RWPE1 (cell line): ENCODE measurements at regions not wholly inside any gene's neighbourhood (a gene's known extent, or its start where the extent isn't known, plus 50 kb on each side); places are given as distances from the start of the nearest gene placed in this dataset.

Experiments
- CTCF ChIA-PET: fragments of 350-600 bp; sonication (Branson Sonifier 250); formaldehyde crosslinking; extraction: SDS; loops from one replicate; lab custom pipeline; 2021; lab: Yijun Ruan, JAX
- POLR2A ChIA-PET: fragments of 400-600 bp; formaldehyde crosslinking; extraction: SDS; loops from one replicate; lab custom pipeline; 2020; ENCODE audit warnings: antibody characterized with exemption; ENCODE audit not compliant: low non-redundant PET; lab: Yijun Ruan, JAX
- DNase-seq: peaks from one replicate; pipeline ENCODE4 v3.0.0; 2012; ENCODE audit warnings: low spot score
- H3K27ac ChIP-seq: fragments of 450-650 bp; 2 replicates; pipeline ENCODE4 v1.5.1; 2017
- TF ChIP-seq, protein P1 (sequence below): fragments of 450-650 bp; conservative IDR thresholded peaks from 2 replicates; pipeline ENCODE4 v1.5.1; 2017; ENCODE audit warnings: low read depth, mild to moderate bottlenecking

DNA sequence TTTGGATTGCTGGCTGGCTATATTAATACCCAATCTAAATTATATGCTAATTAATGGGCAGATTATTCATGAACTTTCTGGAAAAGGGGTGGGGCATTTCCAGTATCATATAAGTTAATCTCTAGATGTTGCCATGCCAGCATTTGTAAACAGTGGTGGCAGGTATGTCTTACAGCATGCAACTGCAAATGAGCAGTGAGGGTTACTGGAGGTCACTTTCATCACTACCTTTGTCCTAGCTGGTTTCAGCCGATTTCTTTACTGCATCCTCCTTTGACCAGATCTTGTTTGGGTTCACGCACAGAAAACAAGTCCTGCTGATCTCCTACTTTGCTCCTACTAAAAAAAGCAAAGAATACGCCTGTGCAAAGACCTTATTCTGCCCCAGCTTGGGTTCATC lies 89.1 kb upstream of the USP47 start:
- CTCF ChIA-PET = no interaction called here

DNA sequence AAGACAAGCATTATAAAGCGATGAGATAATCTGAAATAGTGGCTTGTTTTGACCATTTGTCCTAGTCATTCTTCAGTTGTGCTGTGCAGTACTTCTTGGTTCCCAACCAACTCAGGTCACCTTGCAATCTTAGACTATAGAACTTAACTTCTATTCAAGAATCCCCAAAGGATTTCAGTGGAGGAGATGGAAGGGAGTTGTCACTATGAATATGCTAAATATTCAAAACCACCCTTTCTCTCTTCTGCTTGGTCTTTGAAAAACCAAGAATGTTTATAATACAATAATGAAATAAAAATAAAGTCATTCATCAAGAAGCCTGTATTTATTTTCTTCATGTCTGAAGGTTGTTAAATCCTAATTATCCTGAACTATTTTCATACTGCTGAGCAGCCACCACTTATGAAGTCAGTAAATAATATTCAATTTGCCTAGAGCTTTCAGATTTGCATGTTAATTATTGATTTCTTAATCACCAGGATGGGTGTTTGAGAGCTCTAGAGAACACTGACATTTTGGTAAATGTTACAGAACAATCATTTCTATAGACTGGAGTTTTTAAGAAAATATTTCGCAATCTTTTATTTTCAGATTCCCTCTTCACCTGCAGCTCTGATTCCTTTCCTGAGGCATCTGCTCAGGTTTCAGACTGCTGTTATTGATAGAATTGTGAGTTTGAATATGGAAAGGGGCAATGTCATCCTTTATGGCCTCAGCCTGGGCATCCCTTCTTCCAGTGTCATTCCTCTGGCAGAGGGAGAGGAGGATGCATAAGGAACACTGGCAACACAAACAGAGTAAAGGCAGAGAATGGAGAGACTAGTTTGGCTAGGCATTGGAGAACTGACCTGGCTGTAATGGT lies 91.5 kb upstream of the USP47 start:
- TF ChIP-seq, protein P1, sequence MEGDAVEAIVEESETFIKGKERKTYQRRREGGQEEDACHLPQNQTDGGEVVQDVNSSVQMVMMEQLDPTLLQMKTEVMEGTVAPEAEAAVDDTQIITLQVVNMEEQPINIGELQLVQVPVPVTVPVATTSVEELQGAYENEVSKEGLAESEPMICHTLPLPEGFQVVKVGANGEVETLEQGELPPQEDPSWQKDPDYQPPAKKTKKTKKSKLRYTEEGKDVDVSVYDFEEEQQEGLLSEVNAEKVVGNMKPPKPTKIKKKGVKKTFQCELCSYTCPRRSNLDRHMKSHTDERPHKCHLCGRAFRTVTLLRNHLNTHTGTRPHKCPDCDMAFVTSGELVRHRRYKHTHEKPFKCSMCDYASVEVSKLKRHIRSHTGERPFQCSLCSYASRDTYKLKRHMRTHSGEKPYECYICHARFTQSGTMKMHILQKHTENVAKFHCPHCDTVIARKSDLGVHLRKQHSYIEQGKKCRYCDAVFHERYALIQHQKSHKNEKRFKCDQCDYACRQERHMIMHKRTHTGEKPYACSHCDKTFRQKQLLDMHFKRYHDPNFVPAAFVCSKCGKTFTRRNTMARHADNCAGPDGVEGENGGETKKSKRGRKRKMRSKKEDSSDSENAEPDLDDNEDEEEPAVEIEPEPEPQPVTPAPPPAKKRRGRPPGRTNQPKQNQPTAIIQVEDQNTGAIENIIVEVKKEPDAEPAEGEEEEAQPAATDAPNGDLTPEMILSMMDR = no peak
- POLR2A ChIA-PET = no interaction called here
- CTCF ChIA-PET = no interaction called here
- H3K27ac ChIP-seq = no peak overlapping the region
- DNase-seq = no peak

More for the DNA sequence above, 89.1 kb upstream of the USP47 start:
- POLR2A ChIA-PET = no interaction called here
- no peak overlapping the region for H3K27ac ChIP-seq
- no peak for DNase-seq
- TF ChIP-seq, protein P1 = no peak

DNA sequence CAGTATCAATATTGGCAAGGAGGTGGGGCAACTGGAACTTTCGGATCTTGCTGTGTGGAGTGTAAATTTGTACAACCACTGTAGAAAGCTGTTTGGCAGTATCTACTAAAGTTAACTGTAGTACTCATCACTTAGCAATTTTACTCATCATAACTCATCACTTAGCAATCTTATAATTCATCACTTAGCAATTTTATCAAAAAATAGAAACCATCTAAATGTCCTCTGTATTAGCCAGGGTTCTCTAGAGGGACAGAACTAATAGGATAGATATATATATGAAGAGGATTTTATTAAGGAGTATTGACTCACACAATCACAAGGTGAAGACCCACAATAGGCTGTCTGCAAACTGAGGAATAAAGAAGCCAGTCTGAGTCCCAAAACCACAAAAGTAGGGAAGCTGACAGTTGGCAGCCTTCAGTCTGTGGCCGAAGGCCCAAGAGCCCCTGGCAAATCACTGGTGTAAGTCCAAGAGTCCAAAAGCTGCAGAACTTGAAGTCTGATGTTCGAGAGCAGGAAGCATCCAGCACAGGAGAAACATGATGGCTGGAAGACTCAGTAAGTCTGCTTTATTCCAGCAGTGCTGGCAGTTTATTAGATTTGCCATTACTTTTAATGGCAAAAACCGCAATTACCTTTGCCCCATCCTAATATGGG lies 92.9 kb upstream of the USP47 start:
- TF ChIP-seq, protein P1 = no peak
- CTCF ChIA-PET = no interaction called here
- POLR2A ChIA-PET = no interaction called here
- peak overlapping the region; percentile 58; the same call in 1 of the 2 replicates for H3K27ac ChIP-seq
- peak; percentile 36 for DNase-seq

DNA sequence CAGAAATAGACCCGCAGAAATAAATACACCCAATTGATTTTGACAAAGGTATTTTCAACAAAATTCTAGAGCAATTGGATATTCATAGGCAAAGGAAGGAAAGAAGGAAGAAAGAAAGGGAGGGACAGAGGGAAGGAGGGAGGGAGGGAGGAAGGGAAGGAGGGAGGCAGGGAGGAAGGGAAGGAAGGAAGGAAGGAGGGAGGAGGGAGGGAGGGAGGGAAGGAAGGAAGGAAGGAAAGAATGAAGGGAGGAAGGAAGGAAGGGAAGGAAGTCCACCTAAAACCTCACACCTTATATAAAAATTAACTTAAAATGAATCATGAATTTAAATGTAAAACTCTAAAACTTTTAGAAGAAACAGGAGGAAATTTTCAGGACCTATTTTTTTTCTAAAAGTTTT lies 94.2 kb upstream of the USP47 start:
- DNase-seq = no peak
- H3K27ac ChIP-seq = no peak overlapping the region
- POLR2A ChIA-PET = no interaction called here
- TF ChIP-seq, protein P1 = no peak
- CTCF ChIA-PET = no interaction called here

DNA sequence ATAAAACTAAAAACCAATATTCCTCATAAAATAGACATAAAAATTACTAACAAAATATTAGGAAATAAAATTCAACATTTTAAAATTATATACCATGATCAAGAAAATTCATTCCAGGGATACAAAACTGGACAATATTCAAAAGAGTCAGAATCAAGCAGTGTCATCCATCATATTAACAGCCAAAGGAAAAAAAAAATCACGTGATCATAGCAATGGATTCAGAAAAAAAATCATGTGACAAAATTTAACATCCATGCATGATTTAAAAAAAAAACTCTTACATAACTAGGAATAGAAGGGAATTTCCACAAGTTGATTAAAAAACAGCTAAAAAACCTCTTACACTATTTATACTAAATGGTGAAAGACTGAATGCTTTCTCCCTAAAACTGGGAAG lies 95.3 kb upstream of the USP47 start:
- no peak for DNase-seq
- ChIA-PET POLR2A (no interaction called here), CTCF (no interaction called here)
- H3K27ac ChIP-seq = no peak overlapping the region
- TF ChIP-seq, protein P1 = no peak

DNA sequence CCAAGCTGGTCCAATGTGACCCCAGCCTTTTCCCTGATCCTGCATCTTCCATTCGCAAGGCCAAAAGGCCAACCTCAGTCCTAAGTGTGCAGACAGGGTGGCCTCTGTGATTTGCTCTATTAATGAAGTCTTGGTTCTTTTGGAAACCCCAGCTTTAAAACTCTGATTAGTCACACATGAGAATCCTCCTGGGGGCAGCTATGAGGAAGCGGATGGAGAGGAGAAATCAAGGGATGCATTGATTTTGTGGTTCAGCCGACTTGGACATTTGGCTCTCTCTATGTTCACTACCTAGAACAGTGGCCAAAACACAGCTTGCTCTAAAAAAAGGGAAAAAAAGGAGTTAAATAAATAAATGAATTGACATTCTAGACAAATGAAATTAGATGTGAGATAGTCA lies 98.6 kb upstream of the USP47 start:
- CTCF ChIA-PET = interaction anchor here (0.7 kb wide), 1 partner anchor 37 kb away, joined by 3 read pairs; no protein-coding TSS in a partner anchor
- no peak overlapping the region for H3K27ac ChIP-seq
- TF ChIP-seq, protein P1 = no peak
- POLR2A ChIA-PET = no interaction called here
- no peak for DNase-seq
